GM12878 (cell line): ENCODE measurements at regions not wholly inside any gene's neighbourhood (a gene's known extent, or its start where the extent isn't known, plus 50 kb on each side); places are given as distances from the start of the nearest gene placed in this dataset.

Experiments used
- ATAC-seq: fragments of 200-7000 bp; cut with Tn5 transposase; 3 replicates; pipeline ENCODE4 v1.9.1; 2020; ENCODE audit warnings: mild to moderate bottlenecking, moderate library complexity
- BruUV-seq: library from RNA; stranded (reverse); fragments of 400-500 nt; replicated peaks from 2 replicates; lab custom pipeline; 2021; lab: Mats Ljungman, UMichigan
- CTCF ChIA-PET: fragments of 300-600 bp; sonication (Branson Sonifier 250); formaldehyde crosslinking; extraction: SDS; loops from one replicate; lab custom pipeline; 2021; ENCODE audit warnings: inconsistent platforms; lab: Yijun Ruan, JAX
- POLR2A ChIA-PET: fragments of 350-600 bp; formaldehyde crosslinking; extraction: SDS; loops from one replicate; lab custom pipeline; 2021; ENCODE audit warnings: inconsistent platforms; lab: Charles Lee
- RAD21 ChIA-PET: fragments of 300-600 bp; sonication (Branson Sonifier 250); formaldehyde crosslinking; loops from one replicate; lab custom pipeline; 2023; ENCODE audit warnings: antibody characterized with exemption; ENCODE audit not compliant: unreplicated experiment; lab: Charles Lee
- SMC1A ChIA-PET: fragments of 300-600 bp; sonication (Branson Sonifier 250); formaldehyde crosslinking; loops from one replicate; lab custom pipeline; 2023; ENCODE audit not compliant: unreplicated experiment, uncharacterized antibody; lab: Charles Lee
- DNase-seq: peaks from one replicate; pipeline ENCODE4 v3.0.0-alpha.2; 2011; ENCODE audit warnings: low read depth, low spot score
- FAIRE-seq: peaks from 3 replicates; lab custom pipeline; 2011; peaks lifted over from hg19 to GRCh38; lab: Jason Lieb, UNC
- H2AFZ ChIP-seq: 2 replicates; pipeline ENCODE4 v1.6.0; 2011; ENCODE audit warnings: low read depth, low read length, control low read depth; ENCODE audit not compliant: control insufficient read depth
- H3K27ac ChIP-seq: 2 replicates; pipeline ENCODE4 v1.5.1; 2011; ENCODE audit warnings: control low read depth; ENCODE audit not compliant: control insufficient read depth, insufficient read depth
- H3K27me3 ChIP-seq, 2 experiments: replicated peaks in 1 of 2; 2 replicates each; pipeline versions ENCODE4 v1.6.0 to v1.6.1; 2011; ENCODE audit warnings: low read length in 1 of 2; ENCODE audit not compliant: control insufficient read depth in 2 of 2, insufficient read depth in 2 of 2
- H3K36me3 ChIP-seq, 2 experiments: 2 replicates each; pipeline ENCODE4 v1.5.1; 2011; ENCODE audit warnings: low read length in 1 of 2; ENCODE audit not compliant: control insufficient read depth in 2 of 2, insufficient read depth in 2 of 2
- H3K4me1 ChIP-seq: 2 replicates; pipeline ENCODE4 v1.6.1; 2011; ENCODE audit warnings: mild to moderate bottlenecking, low read length, moderate library complexity, mixed read lengths; ENCODE audit not compliant: control insufficient read depth, insufficient read depth
- H3K4me2 ChIP-seq: 2 replicates; pipeline ENCODE4 v1.6.0; 2011; ENCODE audit warnings: control low read depth; ENCODE audit not compliant: control insufficient read depth, insufficient read depth
- H3K4me3 ChIP-seq: fragments of 200-600 bp; sonication (generic); 2 replicates; pipeline ENCODE4 v1.5.1; 2016
- H3K79me2 ChIP-seq: 2 replicates; pipeline ENCODE4 v1.6.0; 2011; ENCODE audit warnings: low read length; ENCODE audit not compliant: control insufficient read depth, insufficient read depth
- H3K9ac ChIP-seq: 2 replicates; pipeline ENCODE4 v1.8.0; 2011; ENCODE audit warnings: low read length, control low read depth, mixed read lengths; ENCODE audit not compliant: control insufficient read depth, insufficient read depth
- H3K9me3 ChIP-seq: replicated peaks from 3 replicates; pipeline ENCODE4 v1.5.1; 2011; ENCODE audit warnings: mild to moderate bottlenecking, low read length; ENCODE audit not compliant: control insufficient read depth, insufficient read depth
- H4K20me1 ChIP-seq: 2 replicates; pipeline ENCODE4 v1.6.0; 2011; ENCODE audit not compliant: control insufficient read depth, insufficient read depth
- CEBPB ChIP-seq, 2 experiments: fragments of 150-350 bp in 1 of 2; IDR thresholded peaks; 2 replicates each; pipeline ENCODE4 v1.6.1; 2012 to 2014; ENCODE audit warnings: low read depth in 2 of 2, low read length in 2 of 2, borderline replicate concordance in 1 of 2, inconsistent platforms in 1 of 2
- CTCF ChIP-seq, 3 experiments: IDR thresholded peaks in 2 of 3; conservative IDR thresholded peaks in 1 of 3; 2 replicates each; pipeline ENCODE4 v1.5.1; 2011; ENCODE audit warnings: low read depth in 3 of 3, low read length in 3 of 3, mild to moderate bottlenecking in 3 of 3, control low read depth in 2 of 3, moderate library complexity in 2 of 3, inconsistent platforms in 1 of 3, mixed read lengths in 1 of 3; ENCODE audit not compliant: control insufficient read depth in 2 of 3, insufficient read depth in 1 of 3; ENCODE audit errors: extremely low read depth in 1 of 3
- EP300 ChIP-seq, 2 experiments: fragments of 150-350 bp in 1 of 2; IDR thresholded peaks; 2 replicates each; pipeline ENCODE4 v1.6.1; 2011 to 2012; ENCODE audit warnings: low read depth in 2 of 2, low read length in 2 of 2, borderline replicate concordance in 1 of 2, improper control_type of control experiment in 1 of 2, inconsistent platforms in 1 of 2; ENCODE audit not compliant: control insufficient read depth in 1 of 2
- FOXM1 ChIP-seq: IDR thresholded peaks from 2 replicates; pipeline ENCODE4 v1.6.1; 2012; ENCODE audit warnings: low read depth, mild to moderate bottlenecking, inconsistent platforms, low read length, moderate library complexity
- IKZF2 ChIP-seq, 2 experiments: fragments of 450-650 bp; IDR thresholded peaks; 2 replicates each; pipeline ENCODE4 v1.6.1; 2017; ENCODE audit warnings: mild to moderate bottlenecking in 2 of 2, moderate library complexity in 2 of 2
- JUND ChIP-seq: IDR thresholded peaks from 2 replicates; pipeline ENCODE4 v1.6.1; 2012; ENCODE audit warnings: low read depth, mild to moderate bottlenecking, low read length, improper control_type of control experiment, moderate library complexity
- MYB ChIP-seq: fragments of 150-350 bp; IDR thresholded peaks from 2 replicates; pipeline ENCODE4 v1.6.1; 2014; ENCODE audit warnings: mild to moderate bottlenecking, low read depth, low read length, borderline replicate concordance
- NBN ChIP-seq: fragments of 450-650 bp; IDR thresholded peaks from 2 replicates; pipeline ENCODE4 v1.6.1; 2016
- NFYA ChIP-seq: IDR thresholded peaks from 2 replicates; pipeline ENCODE4 v1.6.1; 2011; ENCODE audit warnings: low read depth, mild to moderate bottlenecking, low read length, improper control_type of control experiment, borderline replicate concordance
- NR2C2 ChIP-seq: IDR thresholded peaks from 2 replicates; pipeline ENCODE4 v1.6.1; 2011; ENCODE audit warnings: borderline replicate concordance, low read depth; ENCODE audit not compliant: control insufficient read depth, insufficient read length
- PAX8 ChIP-seq: fragments of 450-650 bp; IDR thresholded peaks from 2 replicates; pipeline ENCODE4 v1.6.1; 2017; ENCODE audit warnings: mild to moderate bottlenecking, moderate library complexity
- RAD21 ChIP-seq: IDR thresholded peaks from 2 replicates; pipeline ENCODE4 v1.6.1; 2011; ENCODE audit warnings: mild to moderate bottlenecking, low read depth, low read length, moderate library complexity; ENCODE audit not compliant: insufficient read depth
- RB1 ChIP-seq: fragments of 450-650 bp; formaldehyde crosslinking; IDR thresholded peaks from 2 replicates; pipeline ENCODE4 v1.6.1; 2017; ENCODE audit warnings: mild to moderate bottlenecking, borderline replicate concordance
- RCOR1 ChIP-seq: conservative IDR thresholded peaks from 2 replicates; pipeline ENCODE4 v1.6.1; 2012; ENCODE audit warnings: low read depth, low read length, improper control_type of control experiment
- RELA ChIP-seq: fragments of 450-650 bp; IDR thresholded peaks from 2 replicates; pipeline ENCODE4 v1.8.0; 2014; ENCODE audit warnings: borderline replicate concordance; ENCODE audit not compliant: partially characterized antibody
- RUNX3 ChIP-seq: IDR thresholded peaks from 2 replicates; pipeline ENCODE4 v1.6.1; 2012; ENCODE audit warnings: low read length, inconsistent platforms
- SMAD1 ChIP-seq: fragments of 450-650 bp; IDR thresholded peaks from 2 replicates; pipeline ENCODE4 v1.6.1; 2018; ENCODE audit warnings: mild to moderate bottlenecking, low read depth; ENCODE audit not compliant: partially characterized antibody
- ZNF592 ChIP-seq: fragments of 450-650 bp; IDR thresholded peaks from 2 replicates; pipeline ENCODE4 v1.6.1; 2017; ENCODE audit warnings: mild to moderate bottlenecking, moderate library complexity
- ZNF622 ChIP-seq: fragments of 450-650 bp; IDR thresholded peaks from 2 replicates; pipeline ENCODE4 v1.6.1; 2017; ENCODE audit warnings: mild to moderate bottlenecking, inconsistent platforms
- WGBS: methylation state at CpG from one replicate; pipeline ENCODE4 v1.1.6; 2016; ENCODE audit warnings: low lambda C conversion rate; ENCODE audit not compliant: insufficient replicate concordance, insufficient coverage; ENCODE audit errors: missing lambda C conversion rate; 5-methylcytosine and 5-hydroxymethylcytosine counted together
- in situ Hi-C: fragments of 300-500 bp; cut with MboI; formaldehyde crosslinking; loops from 9 replicates; pipeline ENCODE4 v1.14.3; 2018; ENCODE audit warnings: mixed read lengths
- intact Hi-C: fragments of 100-400 bp; cut with micrococcal nuclease; formaldehyde crosslinking; loops from one replicate; pipeline ENCODE4 v1.14.2; 2022; ENCODE audit not compliant: unreplicated experiment

- ChIA-PET RAD21 (no interaction called here), POLR2A (no interaction called here), CTCF (no interaction called here), SMC1A (no interaction called here)
- no peak overlapping the region for H3K4me2 ChIP-seq
- TF ChIP-seq IKZF2 (IDR thresholded peaks at IDR 0.05) (no peak), PAX8 (no peak), RUNX3 (no peak), EP300 (IDR thresholded peaks at IDR 0.05; ENCODE audit: borderline replicate concordance in 1 of 2, control insufficient read depth in 1 of 2, low read depth in 2 of 2, low read length in 2 of 2) (no peak), RCOR1 (no peak), NFYA (no peak), RELA (no peak), RAD21 (no peak), CTCF (IDR thresholded peaks at IDR 0.05 in 2 of 3, conservative IDR thresholded peaks at IDR 0.05 in 1 of 3; ENCODE audit: control insufficient read depth in 2 of 3, extremely low read depth in 1 of 3, insufficient read depth in 1 of 3, low read depth in 3 of 3, low read length in 3 of 3) (no peak), CEBPB (IDR thresholded peaks at IDR 0.05; ENCODE audit: borderline replicate concordance in 1 of 2, low read depth in 2 of 2, low read length in 2 of 2) (no peak), SMAD1 (no peak), NBN (no peak), JUND (no peak), FOXM1 (no peak), MYB (no peak), ZNF622 (no peak), ZNF592 (no peak), NR2C2 (no peak), RB1 (no peak)
- 73% methylated on average over 7 of the region's 7 CpGs for WGBS
- H3K79me2 ChIP-seq = no peaks in the 10 kb centered on the region
- H4K20me1 ChIP-seq = no peaks in the 10 kb centered on the region
- no peak overlapping the region for H3K9ac ChIP-seq
- in situ Hi-C loops = no loop called here
- H3K36me3 ChIP-seq = no peaks in the 10 kb centered on the region
- no peak overlapping the region for H3K4me3 ChIP-seq
- H3K27me3 ChIP-seq = no peaks in the 10 kb centered on the region
- H3K4me1 ChIP-seq = peaks cover 5% of the 10 kb centered on the region; the same call in 1 of the 2 replicates
- no peak for FAIRE-seq
- no peak overlapping the region for H3K27ac ChIP-seq
- BruUV-seq = no TSS peak
- H2AFZ ChIP-seq = no peak overlapping the region
- intact Hi-C loops = no loop called here
- no peaks in the 10 kb centered on the region for H3K9me3 ChIP-seq
- ATAC-seq = no peak
- no peak for DNase-seq
Measured at GRCh38 chr1:208643005-208643597, 398.9 kb upstream of the PLXNA2 start.
